ENCODE measurements at regions not wholly inside any gene's neighbourhood (a gene's known extent, or its start where the extent isn't known, plus 50 kb on each side); places are given as distances from the start of the nearest gene placed in this dataset.

- no peaks in the 10 kb centered on the region for H3K9me3 ChIP-seq
- H3K4me3 ChIP-seq, result no peak overlapping the region
- no peaks in the 10 kb centered on the region for H3K27me3 ChIP-seq
- DNase-seq, result no peak
- H3K36me3 ChIP-seq, result no peaks in the 10 kb centered on the region
Observed at GRCh38 chr2:67856866-67857265, 205.9 kb downstream of the C1D start.

DNA sequence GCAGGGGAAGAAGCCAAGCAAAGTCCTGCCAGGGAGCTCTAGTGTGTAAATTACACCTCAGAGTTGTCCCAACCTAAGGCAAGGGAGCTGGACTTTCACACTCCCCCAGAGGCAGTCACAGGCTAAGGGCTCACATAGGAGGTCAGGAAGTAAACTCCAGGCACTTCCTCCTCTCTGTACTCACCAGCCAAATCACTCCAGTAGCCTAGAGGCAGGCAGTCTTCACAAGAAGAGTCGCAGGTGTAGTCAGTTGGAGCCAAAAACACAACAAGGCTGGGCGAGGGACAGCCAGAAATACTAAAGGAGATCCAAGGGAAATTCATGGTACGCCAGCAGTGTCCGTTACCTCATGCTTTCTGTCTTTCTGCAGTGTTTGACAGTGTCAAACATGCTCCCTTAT is 205.0 kb downstream of the C1D start:
- no peak for DNase-seq
- Histone ChIP-seq H3K4me3 (no peak overlapping the region), H3K9me3 (no peaks in the 10 kb centered on the region), H3K36me3 (no peaks in the 10 kb centered on the region), H3K27me3 (no peaks in the 10 kb centered on the region)

GRCh38 chr2:67858886-67859285 is 203.9 kb downstream of the C1D start:
- Histone ChIP-seq H3K9me3 (no peaks in the 10 kb centered on the region), H3K36me3 (no peaks in the 10 kb centered on the region), H3K27me3 (no peaks in the 10 kb centered on the region), H3K4me3 (no peak overlapping the region)
- no peak for DNase-seq

GRCh38 chr2:67865917-67866316 is 196.9 kb downstream of the C1D start:
- no peak for DNase-seq

GRCh38 chr2:67867735-67868134 is 195.1 kb downstream of the C1D start:
- no peak for DNase-seq
- H3K4me3 ChIP-seq, result no peak overlapping the region
- no peaks in the 10 kb centered on the region for H3K36me3 ChIP-seq
- H3K9me3 ChIP-seq, result no peaks in the 10 kb centered on the region
- no peaks in the 10 kb centered on the region for H3K27me3 ChIP-seq

More at GRCh38 chr2:67865917-67866316, 196.9 kb downstream of the C1D start:
- no peaks in the 10 kb centered on the region for H3K9me3 ChIP-seq
- H3K4me3 ChIP-seq, result no peak overlapping the region
- H3K27me3 ChIP-seq, result no peaks in the 10 kb centered on the region
- H3K36me3 ChIP-seq, result no peaks in the 10 kb centered on the region

- Histone ChIP-seq H3K36me3 (no peaks in the 10 kb centered on the region), H3K27me3 (no peaks in the 10 kb centered on the region), H3K4me3 (no peak overlapping the region), H3K9me3 (no peaks in the 10 kb centered on the region)
- DNase-seq, result peak; percentile 78
Observed at GRCh38 chr2:67871686-67872412, 191.0 kb downstream of the C1D start.

GRCh38 chr2:67872481-67872880 is 190.3 kb downstream of the C1D start:
- no peak for DNase-seq
- Histone ChIP-seq H3K36me3 (no peaks in the 10 kb centered on the region), H3K27me3 (no peaks in the 10 kb centered on the region), H3K4me3 (no peak overlapping the region), H3K9me3 (no peaks in the 10 kb centered on the region)

DNA sequence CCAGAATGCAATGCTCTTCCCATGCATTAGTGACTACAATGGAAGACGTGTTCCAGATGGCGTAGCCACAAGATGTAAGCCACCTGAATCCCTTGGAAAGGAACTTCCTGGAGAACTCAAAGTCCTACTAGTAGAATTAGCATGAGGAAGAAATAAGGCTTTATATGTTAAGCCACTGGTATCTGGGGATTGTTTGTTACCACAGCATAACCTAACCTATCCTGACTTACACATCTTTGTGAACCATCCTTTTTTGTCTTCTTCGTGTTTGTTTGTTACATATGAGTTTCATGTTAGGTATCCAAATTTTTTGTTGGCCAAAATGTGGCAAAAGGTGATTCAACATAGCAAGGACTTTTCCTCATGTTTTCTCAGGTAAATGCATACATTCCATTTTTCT is 188.9 kb downstream of the C1D start:
- DNase-seq, result no peak
- Histone ChIP-seq H3K36me3 (no peaks in the 10 kb centered on the region), H3K4me3 (no peak overlapping the region), H3K9me3 (no peaks in the 10 kb centered on the region), H3K27me3 (no peaks in the 10 kb centered on the region)

DNA sequence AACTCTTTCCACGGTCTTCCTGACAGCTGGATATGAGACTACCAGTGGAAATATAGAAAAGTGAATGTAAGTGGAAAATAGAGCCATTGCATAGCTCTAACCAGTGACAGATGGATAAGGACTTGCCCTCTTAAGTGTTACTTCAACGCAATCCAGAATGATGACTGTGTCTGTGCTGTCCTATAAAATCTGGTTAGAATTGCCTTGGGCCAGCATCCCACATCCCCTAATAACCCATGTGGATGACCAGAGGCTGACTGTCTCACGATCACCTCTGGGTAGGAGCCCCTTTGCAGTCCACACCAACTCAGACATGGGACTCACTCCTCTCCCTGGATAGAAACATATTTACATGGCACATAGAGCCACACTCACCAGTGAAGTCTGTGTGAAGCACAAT is 186.6 kb downstream of the C1D start:
- DNase-seq, result peak; percentile 6
- H3K27me3 ChIP-seq, result no peaks in the 10 kb centered on the region
- H3K36me3 ChIP-seq, result no peaks in the 10 kb centered on the region
- no peak overlapping the region for H3K4me3 ChIP-seq
- H3K9me3 ChIP-seq, result no peaks in the 10 kb centered on the region

DNA sequence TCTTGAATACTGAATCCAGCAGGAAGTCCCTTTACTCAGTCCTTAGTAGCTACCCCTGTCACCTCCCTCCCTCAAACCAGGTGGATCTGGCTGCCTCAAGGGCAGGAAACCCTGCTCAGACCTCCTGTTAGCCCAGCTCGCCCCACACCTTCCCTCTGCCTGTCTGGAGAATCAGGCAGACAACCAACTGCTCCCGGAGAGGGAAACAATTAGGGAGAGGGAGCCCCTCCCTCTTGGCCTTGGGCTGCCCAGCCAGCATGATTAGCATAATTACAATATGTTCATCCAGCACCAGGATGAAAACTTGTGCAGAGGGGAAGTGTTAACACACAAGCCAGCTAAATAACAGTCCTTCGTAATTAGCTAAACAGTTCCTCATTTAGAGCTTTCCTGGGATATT is 185.5 kb downstream of the C1D start:
- Histone ChIP-seq H3K36me3 (no peaks in the 10 kb centered on the region), H3K9me3 (no peaks in the 10 kb centered on the region), H3K27me3 (no peaks in the 10 kb centered on the region), H3K4me3 (no peak overlapping the region)
- DNase-seq, result no peak

- DNase-seq, result peak; percentile 4
- Histone ChIP-seq H3K27me3 (no peaks in the 10 kb centered on the region), H3K9me3 (no peaks in the 10 kb centered on the region), H3K36me3 (no peaks in the 10 kb centered on the region), H3K4me3 (no peak overlapping the region)
Observed at GRCh38 chr2:67878743-67879142, 184.1 kb downstream of the C1D start.

DNA sequence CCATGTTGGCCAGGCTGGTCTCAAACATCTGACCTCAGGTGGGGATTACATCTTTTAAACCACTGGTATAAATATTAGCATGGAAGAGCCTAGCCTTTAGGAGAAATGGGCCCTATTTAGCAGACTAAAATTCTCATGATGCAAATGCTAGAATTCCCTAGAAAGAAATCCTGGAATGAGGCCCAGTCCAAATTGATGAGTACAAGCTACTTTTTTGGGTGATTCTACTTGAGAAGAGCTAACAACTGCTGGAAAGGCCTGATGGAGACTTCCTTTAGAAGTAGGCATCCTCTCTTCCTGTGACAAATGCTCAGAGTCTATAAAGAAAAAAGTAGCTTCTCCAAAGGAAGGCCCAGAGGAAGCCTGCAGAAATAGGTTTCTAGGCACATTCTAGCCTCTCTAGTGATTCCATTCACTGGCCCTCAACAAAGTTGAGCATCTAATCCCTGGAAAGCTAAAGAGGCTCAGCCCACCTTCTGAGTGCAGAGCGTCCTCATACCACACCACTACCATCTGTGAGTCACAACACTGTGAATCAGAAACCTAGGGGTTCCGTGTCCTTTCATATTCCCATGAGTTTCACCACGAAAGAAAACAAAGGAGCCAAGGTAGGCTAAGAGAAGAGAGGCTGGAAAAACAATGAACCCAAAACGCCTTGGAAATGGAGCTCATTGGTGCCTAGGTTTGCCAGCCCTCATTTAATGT is 183.1 kb downstream of the C1D start:
- DNase-seq, result no peak
- Histone ChIP-seq H3K9me3 (no peaks in the 10 kb centered on the region), H3K4me3 (no peak overlapping the region), H3K27me3 (no peaks in the 10 kb centered on the region), H3K36me3 (no peaks in the 10 kb centered on the region)

DNA sequence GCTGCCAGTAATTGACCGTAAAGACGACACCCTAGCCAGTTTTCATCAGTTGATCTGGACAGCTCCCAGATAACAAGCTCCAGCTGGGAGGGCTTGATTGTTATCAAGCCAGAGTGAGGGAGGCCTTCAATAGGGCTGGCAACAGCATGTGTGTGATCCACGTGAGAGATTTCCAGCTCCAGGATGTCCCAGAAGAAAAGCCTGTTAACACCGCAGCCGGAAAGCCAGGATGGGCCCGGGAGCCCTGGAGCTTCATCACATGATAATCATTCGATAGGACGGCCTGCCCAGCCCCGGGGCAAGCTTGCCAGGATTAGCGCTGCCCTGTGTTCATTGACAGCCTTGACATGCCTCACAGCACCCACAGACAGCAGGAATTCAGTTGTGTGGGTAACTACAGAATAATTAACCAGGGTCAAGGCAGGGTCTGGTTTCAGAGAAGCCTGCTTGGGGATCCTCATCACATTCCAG is 182.5 kb downstream of the C1D start:
- no peak for DNase-seq
- H3K27me3 ChIP-seq, result no peaks in the 10 kb centered on the region
- H3K9me3 ChIP-seq, result no peaks in the 10 kb centered on the region
- no peaks in the 10 kb centered on the region for H3K36me3 ChIP-seq
- H3K4me3 ChIP-seq, result no peak overlapping the region

DNA sequence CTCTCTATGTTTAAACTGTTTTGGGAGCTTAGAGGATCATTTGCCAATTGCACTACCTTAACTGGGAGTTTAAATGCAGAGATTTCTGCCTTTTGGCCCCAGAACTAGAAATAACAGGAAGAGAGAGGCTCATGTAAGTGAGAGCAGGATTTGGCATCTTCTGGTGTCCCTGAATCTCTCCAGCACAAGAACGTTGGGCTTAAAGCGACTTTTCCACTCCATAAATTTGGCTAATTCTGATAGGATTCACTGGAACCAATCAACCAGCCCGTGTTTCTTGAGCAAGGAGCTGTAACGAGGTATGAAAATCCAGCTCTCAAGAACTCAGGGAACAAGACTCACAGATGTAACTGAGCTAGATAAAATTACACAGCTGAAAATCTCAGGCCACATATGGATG is 181.0 kb downstream of the C1D start:
- no peak for DNase-seq
- no peaks in the 10 kb centered on the region for H3K36me3 ChIP-seq
- H3K27me3 ChIP-seq, result no peaks in the 10 kb centered on the region
- no peaks in the 10 kb centered on the region for H3K9me3 ChIP-seq
- H3K4me3 ChIP-seq, result no peak overlapping the region

DNA sequence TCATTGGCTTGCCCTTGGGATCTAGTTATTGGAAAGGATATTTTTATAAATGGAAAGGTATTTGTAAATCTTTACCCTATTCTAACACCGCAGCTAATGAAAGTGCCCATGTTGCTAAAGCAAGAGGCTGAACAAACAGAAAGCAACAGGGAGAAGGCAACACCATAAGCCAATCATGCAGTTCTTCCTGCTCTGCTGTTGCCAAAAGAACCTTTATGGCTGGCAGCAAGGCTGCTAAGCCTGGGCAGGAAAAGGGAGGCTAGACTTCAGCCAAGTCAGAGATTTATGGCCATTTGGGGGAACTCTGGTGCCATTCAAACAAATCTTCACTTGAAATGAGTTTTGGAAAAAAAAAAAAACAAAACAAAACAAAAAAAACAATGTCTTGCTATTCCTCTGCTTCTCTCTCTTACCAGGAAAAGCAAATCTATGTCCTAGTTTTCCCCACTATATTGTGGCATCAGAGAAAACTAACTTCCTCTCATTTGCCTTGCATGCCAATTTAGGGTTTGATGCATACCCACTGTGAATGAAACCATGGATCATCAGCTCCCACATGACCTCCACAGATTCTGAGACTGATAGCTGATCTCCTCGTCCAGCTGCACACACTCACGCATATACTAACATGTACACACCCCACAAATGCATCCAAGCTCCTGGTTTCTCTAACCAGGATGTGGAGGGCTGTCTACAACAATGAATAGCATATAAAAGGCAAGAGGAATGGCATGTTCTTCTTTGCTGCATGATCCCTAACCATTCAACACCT is 179.3 kb downstream of the C1D start:
- DNase-seq, result peak; percentile 28

DNA sequence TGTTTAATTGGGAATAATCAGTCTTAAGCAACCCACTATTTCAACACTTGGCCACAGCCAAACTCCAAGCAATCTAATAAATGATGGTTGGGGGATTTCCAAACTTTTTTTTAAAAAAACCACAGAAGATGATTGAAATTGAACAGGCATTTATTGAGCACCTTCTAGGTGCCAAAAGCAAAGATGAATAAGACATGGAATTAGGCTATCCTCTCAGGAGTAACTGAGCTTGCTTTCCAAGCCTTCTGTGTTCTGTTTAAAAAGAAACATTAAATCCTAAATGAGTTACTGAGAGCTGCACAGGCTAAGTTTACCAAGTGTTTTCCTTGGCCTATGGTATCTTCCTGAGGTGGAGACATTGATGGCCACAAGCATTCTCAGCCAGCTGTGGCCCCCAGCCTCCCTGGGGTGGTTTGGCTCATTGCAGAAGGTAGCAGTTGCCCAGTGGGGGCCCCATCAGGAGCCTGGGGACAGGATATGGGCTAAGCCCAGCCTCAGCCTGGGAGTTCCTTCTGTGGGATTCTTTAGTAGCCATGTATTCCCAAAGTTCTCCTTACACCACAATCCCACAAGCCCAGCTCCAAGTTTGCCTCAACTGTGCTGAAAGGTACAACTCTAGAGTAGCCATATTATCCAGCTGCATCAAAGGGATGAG is 174.3 kb downstream of the C1D start:
- Histone ChIP-seq H3K4me3 (no peak overlapping the region), H3K36me3 (no peaks in the 10 kb centered on the region), H3K27me3 (no peaks in the 10 kb centered on the region), H3K9me3 (no peaks in the 10 kb centered on the region)
- DNase-seq, result peak; percentile 58

More for the DNA sequence above, 179.3 kb downstream of the C1D start:
- Histone ChIP-seq H3K9me3 (no peaks in the 10 kb centered on the region), H3K4me3 (no peak overlapping the region), H3K36me3 (no peaks in the 10 kb centered on the region), H3K27me3 (no peaks in the 10 kb centered on the region)

DNA sequence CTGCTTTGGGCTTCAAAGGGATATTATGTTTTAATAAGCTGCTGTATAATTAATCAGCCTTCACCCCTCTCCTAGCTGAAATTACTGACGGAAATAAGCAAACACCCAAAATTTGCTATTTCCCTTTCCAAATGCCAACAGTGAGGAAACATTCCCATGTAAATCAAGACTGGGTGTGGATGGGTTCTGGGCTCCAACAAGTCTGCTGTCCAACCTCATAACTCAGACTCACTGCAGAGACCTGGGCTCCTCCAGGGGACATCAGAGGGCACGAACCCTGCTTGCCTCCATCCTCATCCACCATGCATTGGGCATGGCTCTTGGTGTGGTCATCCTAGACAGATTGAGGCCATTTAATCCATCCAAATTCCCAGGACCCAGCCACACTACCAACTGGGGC is 173.7 kb downstream of the C1D start:
- H3K27me3 ChIP-seq, result no peaks in the 10 kb centered on the region

More for the DNA sequence above, 173.7 kb downstream of the C1D start:
- Histone ChIP-seq H3K9me3 (no peaks in the 10 kb centered on the region), H3K36me3 (no peaks in the 10 kb centered on the region), H3K4me3 (no peak overlapping the region)
- DNase-seq, result no peak
